MM.1S (cell line): ENCODE measurements at regions not wholly inside any gene's neighbourhood (a gene's known extent, or its start where the extent isn't known, plus 50 kb on each side); places are given as distances from the start of the nearest gene placed in this dataset.

Source experiments
- DNase-seq: peaks from one replicate; pipeline ENCODE4 v3.0.0-alpha.2; 2015
- H2AFZ ChIP-seq: fragments of 300-600 bp; sonication (generic); 2 replicates; pipeline ENCODE4 v1.6.0; 2016; ENCODE audit warnings: antibody characterized with exemption, low read length
- H3F3A ChIP-seq: fragments of 300-600 bp; sonication (generic); 2 replicates; pipeline ENCODE4 v1.6.1; 2016; ENCODE audit warnings: mild to moderate bottlenecking, antibody characterized with exemption, low read length, moderate library complexity, mixed read lengths; ENCODE audit not compliant: insufficient read depth
- H3K27ac ChIP-seq: fragments of 300-600 bp; sonication (generic); 2 replicates; pipeline ENCODE4 v1.5.1; 2016; ENCODE audit warnings: mild to moderate bottlenecking, low read length
- H3K27me3 ChIP-seq: fragments of 300-600 bp; sonication (generic); replicated peaks from 2 replicates; pipeline ENCODE4 v1.6.0; 2016; ENCODE audit warnings: low read length; ENCODE audit not compliant: insufficient read depth
- H3K36me3 ChIP-seq: fragments of 300-600 bp; sonication (generic); replicated peaks from 2 replicates; pipeline ENCODE4 v1.6.1; 2016; ENCODE audit warnings: mild to moderate bottlenecking, low read length, mixed read lengths; ENCODE audit not compliant: insufficient read depth
- H3K4me1 ChIP-seq: fragments of 300-600 bp; sonication (generic); 2 replicates; pipeline ENCODE4 v1.6.1; 2016; ENCODE audit warnings: low read length, mixed read lengths
- H3K4me2 ChIP-seq: fragments of 300-600 bp; sonication (generic); 2 replicates; pipeline ENCODE4 v1.6.0; 2016; ENCODE audit warnings: low read depth, low read length
- H3K4me3 ChIP-seq: fragments of 300-600 bp; sonication (generic); 2 replicates; pipeline ENCODE4 v1.5.1; 2016; ENCODE audit warnings: low read length, mixed read lengths
- H3K79me2 ChIP-seq: fragments of 300-600 bp; sonication (generic); 2 replicates; pipeline ENCODE4 v1.6.1; 2016; ENCODE audit warnings: mixed run types, low read length, mixed read lengths
- H3K9ac ChIP-seq: fragments of 300-600 bp; sonication (generic); 2 replicates; pipeline ENCODE4 v1.6.1; 2016; ENCODE audit warnings: low read length, mixed read lengths
- H3K9me2 ChIP-seq: fragments of 300-600 bp; sonication (generic); replicated peaks from 2 replicates; pipeline ENCODE4 v1.6.1; 2016; ENCODE audit warnings: mild to moderate bottlenecking, low read length, mixed read lengths; ENCODE audit not compliant: insufficient read depth
- H3K9me3 ChIP-seq: fragments of 300-600 bp; sonication (generic); replicated peaks from 2 replicates; pipeline ENCODE4 v1.6.1; 2016; ENCODE audit warnings: mild to moderate bottlenecking, low read length, mixed read lengths; ENCODE audit not compliant: insufficient read depth
- H4K20me1 ChIP-seq: fragments of 300-600 bp; sonication (generic); 2 replicates; pipeline ENCODE4 v1.6.1; 2016; ENCODE audit warnings: mild to moderate bottlenecking, low read length, moderate library complexity, mixed read lengths; ENCODE audit not compliant: insufficient read depth
- CTCF ChIP-seq: fragments of 300-600 bp; sonication (generic); IDR thresholded peaks from 2 replicates; pipeline ENCODE4 v1.5.1; 2016; ENCODE audit warnings: antibody characterized with exemption, low read length, mixed read lengths
- EZH2 ChIP-seq: fragments of 300-600 bp; sonication (generic); optimal IDR thresholded peaks from 2 replicates; pipeline ENCODE3; 2017; ENCODE audit warnings: low read depth, mild to moderate bottlenecking, antibody characterized with exemption, low read length, mixed read lengths
- EZH2phosphoT487 ChIP-seq: fragments of 300-600 bp; sonication (generic); IDR thresholded peaks from 2 replicates; pipeline ENCODE4 v1.6.1; 2018; ENCODE audit warnings: antibody characterized with exemption, low read length

GRCh38 chr12:87464565-87464964, 564.6 kb downstream of the C12orf50 start:
- H3K9me3 ChIP-seq: no peaks in the 10 kb centered on the region
- H3K27me3 ChIP-seq: no peaks in the 10 kb centered on the region
- no peak overlapping the region for H3K9ac ChIP-seq
- H3K9me2 ChIP-seq: no peaks in the 10 kb centered on the region
- no peak for DNase-seq
- H3K4me1 ChIP-seq: no peaks in the 10 kb centered on the region
- H3K4me2 ChIP-seq: no peak overlapping the region
- no peak overlapping the region for H2AFZ ChIP-seq
- H4K20me1 ChIP-seq: no peaks in the 10 kb centered on the region
- H3K36me3 ChIP-seq: no peaks in the 10 kb centered on the region
- H3K4me3 ChIP-seq: no peak overlapping the region
- H3K79me2 ChIP-seq: no peaks in the 10 kb centered on the region
- no peak overlapping the region for H3K27ac ChIP-seq
- H3F3A ChIP-seq: no peaks in the 10 kb centered on the region
- TF ChIP-seq CTCF: no peak
- no peak for TF ChIP-seq EZH2
- no peak for TF ChIP-seq EZH2phosphoT487

- TF ChIP-seq CTCF: no peak
- TF ChIP-seq EZH2: no peak
- TF ChIP-seq EZH2phosphoT487: no peak
- no peaks in the 10 kb centered on the region for H4K20me1 ChIP-seq
- no peaks in the 10 kb centered on the region for H3K36me3 ChIP-seq
- H3K4me2 ChIP-seq: no peak overlapping the region
- no peak overlapping the region for H2AFZ ChIP-seq
- H3K4me3 ChIP-seq: no peak overlapping the region
- H3K9me3 ChIP-seq: no peaks in the 10 kb centered on the region
- no peak for DNase-seq
- no peak overlapping the region for H3K27ac ChIP-seq
- H3K9ac ChIP-seq: no peak overlapping the region
- H3K27me3 ChIP-seq: no peaks in the 10 kb centered on the region
- H3K79me2 ChIP-seq: no peaks in the 10 kb centered on the region
- H3K4me1 ChIP-seq: no peaks in the 10 kb centered on the region
- H3K9me2 ChIP-seq: no peaks in the 10 kb centered on the region
- H3F3A ChIP-seq: no peaks in the 10 kb centered on the region
These were observed 585.2 kb downstream of the C12orf50 start for GRCh38 chr12:87444039-87444438.

GRCh38 chr12:87441511-87441910, 587.7 kb downstream of the C12orf50 start:
- H3K9ac ChIP-seq: no peak overlapping the region
- H3F3A ChIP-seq: no peaks in the 10 kb centered on the region
- TF ChIP-seq EZH2: no peak
- no peak for TF ChIP-seq CTCF
- TF ChIP-seq EZH2phosphoT487: no peak
- no peaks in the 10 kb centered on the region for H3K9me2 ChIP-seq
- H3K27me3 ChIP-seq: no peaks in the 10 kb centered on the region
- no peak overlapping the region for H3K4me3 ChIP-seq
- H3K4me1 ChIP-seq: no peaks in the 10 kb centered on the region
- H3K79me2 ChIP-seq: no peaks in the 10 kb centered on the region
- no peaks in the 10 kb centered on the region for H3K36me3 ChIP-seq
- H4K20me1 ChIP-seq: no peaks in the 10 kb centered on the region
- no peak overlapping the region for H3K27ac ChIP-seq
- no peak overlapping the region for H3K4me2 ChIP-seq
- H3K9me3 ChIP-seq: no peaks in the 10 kb centered on the region
- H2AFZ ChIP-seq: no peak overlapping the region
- DNase-seq: no peak
